PC-9 (cell line): ENCODE measurements at regions not wholly inside any gene's neighbourhood (a gene's known extent, or its start where the extent isn't known, plus 50 kb on each side); places are given as distances from the start of the nearest gene placed in this dataset.

Experiments
- BruUV-seq: library from RNA; stranded (reverse); fragments of 400-500 nt; replicated peaks from 2 replicates; lab custom pipeline; 2021; lab: Mats Ljungman, UMichigan
- CTCF ChIA-PET: fragments of 300-600 bp; sonication (Branson Sonifier 250); formaldehyde crosslinking; loops from one replicate; lab custom pipeline; 2022; ENCODE audit warnings: antibody characterized with exemption; lab: Charles Lee
- POLR2A ChIA-PET: fragments of 300-600 bp; sonication (Branson Sonifier 250); formaldehyde crosslinking; loops from one replicate; lab custom pipeline; 2022; ENCODE audit warnings: antibody characterized with exemption; ENCODE audit not compliant: unreplicated experiment; lab: Charles Lee
- DNase-seq, 2 experiments: peaks; one replicate each; pipeline versions ENCODE4 v3.0.0 to v3.0.0-alpha.2; 2015 to 2022; ENCODE audit warnings: mixed read lengths in 1 of 2
- H2AFZ ChIP-seq: fragments of 200-600 bp; sonication (generic); 2 replicates; pipeline ENCODE4 v1.8.1; 2017; ENCODE audit warnings: antibody characterized with exemption
- H3F3A ChIP-seq: fragments of 200-600 bp; sonication (generic); 2 replicates; pipeline ENCODE4 v1.8.1; 2017; ENCODE audit warnings: antibody characterized with exemption, mild to moderate bottlenecking, low read depth; ENCODE audit not compliant: insufficient read depth
- H3K27ac ChIP-seq: fragments of 200-600 bp; sonication (generic); 2 replicates; pipeline ENCODE4 v1.6.1; 2016; ENCODE audit warnings: mixed run types
- H3K27me3 ChIP-seq: fragments of 200-600 bp; sonication (generic); 2 replicates; pipeline ENCODE4 v1.6.1; 2016; ENCODE audit warnings: low read depth, mixed run types; ENCODE audit not compliant: insufficient read depth
- H3K36me3 ChIP-seq: fragments of 200-600 bp; sonication (generic); 2 replicates; pipeline ENCODE4 v1.6.1; 2016; ENCODE audit warnings: low read depth, mixed run types
- H3K4me1 ChIP-seq: fragments of 200-600 bp; sonication (generic); replicated peaks from 2 replicates; pipeline ENCODE4 v1.6.1; 2016; ENCODE audit warnings: mixed run types; ENCODE audit not compliant: insufficient read depth
- H3K4me2 ChIP-seq: fragments of 200-600 bp; sonication (generic); 2 replicates; pipeline ENCODE4 v1.6.1; 2017; ENCODE audit warnings: mixed run types
- H3K4me3 ChIP-seq: fragments of 200-600 bp; sonication (generic); 2 replicates; pipeline ENCODE4 v1.6.1; 2016; ENCODE audit warnings: mixed run types
- H3K79me2 ChIP-seq: fragments of 200-600 bp; sonication (generic); 2 replicates; pipeline ENCODE4 v1.6.1; 2017; ENCODE audit warnings: low read depth, mixed run types
- H3K9me2 ChIP-seq: fragments of 200-600 bp; sonication (generic); 2 replicates; pipeline ENCODE4 v1.8.1; 2017; ENCODE audit warnings: mild to moderate bottlenecking; ENCODE audit not compliant: insufficient read depth
- H3K9me3 ChIP-seq: fragments of 200-600 bp; sonication (generic); 2 replicates; pipeline ENCODE4 v1.8.1; 2016; ENCODE audit warnings: low read depth; ENCODE audit not compliant: insufficient read depth
- H4K20me1 ChIP-seq: fragments of 200-600 bp; sonication (generic); 2 replicates; pipeline ENCODE4 v1.8.1; 2017; ENCODE audit not compliant: insufficient read depth
- CTCF ChIP-seq: fragments of 200-600 bp; sonication (generic); conservative IDR thresholded peaks from 2 replicates; pipeline ENCODE4 v1.6.1; 2017; ENCODE audit warnings: mixed run types, antibody characterized with exemption, mild to moderate bottlenecking, moderate library complexity
- EZH2 ChIP-seq: fragments of 200-600 bp; sonication (generic); IDR thresholded peaks from 2 replicates; pipeline ENCODE4 v1.8.0; 2017; ENCODE audit warnings: antibody characterized with exemption, low read depth
- intact Hi-C: fragments of 100-400 bp; cut with micrococcal nuclease; formaldehyde crosslinking; loops from one replicate; pipeline ENCODE4 v1.10.0; 2022; ENCODE audit not compliant: unreplicated experiment

GRCh38 chr18:6652098-6652497, 77.4 kb upstream of the ARHGAP28 start:
- Histone ChIP-seq H3F3A (no peaks in the 10 kb centered on the region), H3K79me2 (no peaks in the 10 kb centered on the region), H4K20me1 (no peaks in the 10 kb centered on the region), H3K4me1 (no peaks in the 10 kb centered on the region), H3K9me2 (no peaks in the 10 kb centered on the region), H3K27ac (no peak overlapping the region), H3K27me3 (peaks cover 5% of the 10 kb centered on the region), H3K4me3 (no peak overlapping the region), H2AFZ (no peak overlapping the region), H3K36me3 (no peaks in the 10 kb centered on the region), H3K9me3 (no peaks in the 10 kb centered on the region), H3K4me2 (no peak overlapping the region)
- DNase-seq: no peak
- no TSS peak for BruUV-seq
- ChIA-PET POLR2A (no interaction called here), CTCF (no interaction called here)
- no peak for TF ChIP-seq EZH2
- no peak for TF ChIP-seq CTCF
- intact Hi-C loops: no loop called here

- no peaks in the 10 kb centered on the region for H3K36me3 ChIP-seq
- H3K4me3 ChIP-seq: no peak overlapping the region
- no peaks in the 10 kb centered on the region for H3K9me3 ChIP-seq
- CTCF ChIA-PET: no interaction called here
- POLR2A ChIA-PET: no interaction called here
- H3K27ac ChIP-seq: no peak overlapping the region
- TF ChIP-seq CTCF (no peak), EZH2 (no peak)
- intact Hi-C loops: no loop called here
- H3K4me1 ChIP-seq: no peaks in the 10 kb centered on the region
- no TSS peak for BruUV-seq
- no peak overlapping the region for H2AFZ ChIP-seq
- no peaks in the 10 kb centered on the region for H4K20me1 ChIP-seq
- DNase-seq: no peak
- H3K4me2 ChIP-seq: no peak overlapping the region
- no peaks in the 10 kb centered on the region for H3K79me2 ChIP-seq
- no peaks in the 10 kb centered on the region for H3K9me2 ChIP-seq
- H3F3A ChIP-seq: no peaks in the 10 kb centered on the region
- peaks cover 12% of the 10 kb centered on the region for H3K27me3 ChIP-seq
These were observed 75.6 kb upstream of the ARHGAP28 start for GRCh38 chr18:6653880-6654279.

- no peak overlapping the region for H3K4me3 ChIP-seq
- H3K27ac ChIP-seq: no peak overlapping the region
- no peak for DNase-seq
- no peaks in the 10 kb centered on the region for H3K36me3 ChIP-seq
- TF ChIP-seq CTCF (no peak), EZH2 (no peak)
- no peak overlapping the region for H2AFZ ChIP-seq
- ChIA-PET POLR2A (no interaction called here), CTCF (no interaction called here)
- H3K27me3 ChIP-seq: peaks cover 44% of the 10 kb centered on the region
- H4K20me1 ChIP-seq: no peaks in the 10 kb centered on the region
- intact Hi-C loops: no loop called here
- no peaks in the 10 kb centered on the region for H3K9me2 ChIP-seq
- H3K4me1 ChIP-seq: no peaks in the 10 kb centered on the region
- no peaks in the 10 kb centered on the region for H3K9me3 ChIP-seq
- no peaks in the 10 kb centered on the region for H3F3A ChIP-seq
- no TSS peak for BruUV-seq
- H3K4me2 ChIP-seq: no peak overlapping the region
- no peaks in the 10 kb centered on the region for H3K79me2 ChIP-seq
These were observed 69.4 kb upstream of the ARHGAP28 start for GRCh38 chr18:6659963-6660725.
